GM18951 (cell line): ENCODE measurements at regions not wholly inside any gene's neighbourhood (a gene's known extent, or its start where the extent isn't known, plus 50 kb on each side); places are given as distances from the start of the nearest gene placed in this dataset.

Source experiments
- POLR2A ChIP-seq: IDR thresholded peaks from 4 replicates; pipeline ENCODE4 v1.6.1; 2011; ENCODE audit warnings: mild to moderate bottlenecking; ENCODE audit not compliant: insufficient read length, insufficient read depth; ENCODE audit errors: extremely low read depth
- in situ Hi-C: fragments of 300-500 bp; cut with MboI; formaldehyde crosslinking; loops from one replicate; pipeline ENCODE4 v1.12.0; 2022; ENCODE audit warnings: low sequenced_read_pairs, mixed read lengths, inconsistent platforms; ENCODE audit not compliant: unreplicated experiment

DNA sequence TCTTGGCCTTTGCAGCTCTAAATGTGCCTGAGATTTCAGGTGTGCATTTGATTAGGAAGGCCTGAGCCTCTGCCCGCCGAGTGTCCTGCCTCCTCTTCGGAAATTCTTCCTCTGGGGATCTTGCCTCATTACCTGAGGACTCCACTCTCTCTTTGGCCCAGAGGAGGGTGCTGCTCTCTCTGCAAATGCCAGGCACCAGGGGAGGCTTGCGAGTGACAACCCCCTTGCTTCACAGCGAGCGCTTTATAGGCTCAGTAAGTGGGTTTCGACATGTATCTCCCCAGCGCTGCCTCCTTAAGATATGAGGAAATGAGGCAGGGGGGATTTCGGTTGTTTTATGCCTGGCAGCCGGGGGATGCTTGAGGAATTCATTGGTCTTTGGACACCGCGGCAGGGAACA is 423.9 kb downstream of the GLRX3 start:
- no peak for TF ChIP-seq POLR2A
- in situ Hi-C loops = no loop called here

DNA sequence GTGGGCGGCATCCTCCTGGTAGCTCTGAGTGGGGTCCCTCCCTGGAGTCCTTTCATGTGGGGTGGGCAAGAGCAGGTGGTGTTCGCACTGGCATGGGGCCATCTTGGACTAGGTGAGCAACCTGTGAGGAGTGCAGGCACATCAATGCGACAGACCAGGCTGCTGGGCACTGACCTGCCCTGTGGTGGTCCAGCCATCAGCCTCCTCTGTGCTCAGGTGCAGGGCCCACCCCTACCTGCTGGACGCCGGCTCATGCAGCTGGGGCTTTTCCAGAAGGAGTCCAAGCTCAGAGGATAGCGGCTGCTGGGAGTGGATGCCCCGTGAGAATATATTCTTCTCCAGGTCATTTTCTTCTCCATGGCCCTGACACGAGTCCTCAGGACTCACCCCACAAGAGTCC is 424.4 kb downstream of the GLRX3 start:
- in situ Hi-C loops = no loop called here
- TF ChIP-seq POLR2A = no peak

DNA sequence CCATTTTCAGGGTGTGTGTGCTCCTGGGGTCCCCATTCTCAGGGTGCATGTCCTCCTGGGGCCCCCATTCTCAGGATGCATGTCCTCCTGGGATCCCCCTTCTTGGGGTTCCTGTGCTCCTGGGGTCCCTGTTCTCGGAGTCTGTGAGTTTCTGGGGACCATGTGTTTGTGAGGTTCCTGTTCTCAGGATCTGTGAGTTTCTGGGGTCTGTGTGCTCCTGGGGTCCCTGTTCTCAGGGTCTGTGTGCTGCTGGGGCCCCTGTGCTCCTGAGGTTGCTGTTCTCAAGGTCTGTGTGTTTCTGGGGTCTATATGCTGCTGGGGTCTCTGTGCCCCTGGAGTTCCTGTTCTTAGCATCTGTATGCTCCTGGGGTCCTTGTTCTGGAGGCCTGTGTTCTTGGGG is 425.5 kb downstream of the GLRX3 start:
- in situ Hi-C loops = no loop called here
- TF ChIP-seq POLR2A = no peak

DNA sequence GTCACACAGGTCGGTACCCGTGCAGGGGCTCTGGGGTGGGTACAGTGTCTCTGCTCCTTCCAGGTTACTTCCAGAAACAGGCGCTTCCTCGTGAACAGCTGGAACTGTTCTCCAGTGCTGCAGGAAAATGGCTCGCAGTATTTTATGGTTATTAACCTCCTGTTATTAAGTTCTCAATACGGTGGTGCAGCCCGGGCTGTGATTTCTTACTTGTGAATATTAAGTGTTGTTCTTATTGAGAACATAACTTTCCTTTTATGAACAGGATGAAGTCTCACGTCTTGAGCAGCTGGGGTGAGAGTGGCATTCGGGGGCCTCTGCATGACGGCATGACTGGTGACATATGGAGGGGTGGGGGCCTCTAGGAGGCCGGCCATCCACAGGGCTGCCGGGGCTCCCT is 430.8 kb downstream of the GLRX3 start:
- TF ChIP-seq POLR2A = no peak
- in situ Hi-C loops = no loop called here

DNA sequence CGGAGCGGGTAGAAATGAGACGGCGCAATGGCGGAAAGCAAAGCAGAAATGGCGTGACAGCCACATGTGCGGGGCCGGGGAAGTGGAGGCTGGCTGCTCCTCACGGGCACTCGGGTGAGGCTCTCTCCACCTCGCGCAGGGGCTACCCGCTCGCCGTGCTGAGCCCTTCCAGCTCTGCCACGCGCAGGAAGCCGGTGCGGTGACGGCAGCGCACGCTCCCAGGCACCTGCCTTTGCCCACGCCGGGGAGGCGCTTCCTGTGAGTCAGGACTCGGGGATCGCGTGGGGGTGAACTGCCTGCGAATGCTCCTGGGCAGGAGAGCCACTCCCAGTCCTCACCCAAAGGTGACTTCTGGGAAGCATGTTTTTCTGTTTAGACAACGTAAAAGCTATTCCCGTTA is 431.2 kb downstream of the GLRX3 start:
- in situ Hi-C loops = no loop called here
- TF ChIP-seq POLR2A = no peak

DNA sequence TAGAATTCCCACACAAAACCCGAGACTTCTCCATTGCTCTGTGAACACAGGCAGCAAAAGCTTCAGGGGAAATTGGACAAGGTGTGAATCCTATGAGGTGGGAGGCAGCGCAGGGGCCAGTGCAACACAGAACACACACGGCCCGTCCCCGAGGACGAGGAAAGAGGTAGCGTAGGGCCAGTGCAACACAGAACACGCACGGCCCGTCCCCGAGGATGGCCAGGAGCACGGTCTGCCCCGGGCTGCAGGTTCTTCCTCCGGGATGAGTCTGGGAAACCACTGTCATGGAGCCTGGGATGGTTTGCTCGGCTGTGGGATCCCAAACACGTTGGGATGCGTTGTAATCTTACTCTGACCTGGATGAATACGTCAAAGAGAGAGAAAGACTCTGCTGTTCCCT is 432.1 kb downstream of the GLRX3 start:
- TF ChIP-seq POLR2A = no peak
- in situ Hi-C loops = no loop called here

DNA sequence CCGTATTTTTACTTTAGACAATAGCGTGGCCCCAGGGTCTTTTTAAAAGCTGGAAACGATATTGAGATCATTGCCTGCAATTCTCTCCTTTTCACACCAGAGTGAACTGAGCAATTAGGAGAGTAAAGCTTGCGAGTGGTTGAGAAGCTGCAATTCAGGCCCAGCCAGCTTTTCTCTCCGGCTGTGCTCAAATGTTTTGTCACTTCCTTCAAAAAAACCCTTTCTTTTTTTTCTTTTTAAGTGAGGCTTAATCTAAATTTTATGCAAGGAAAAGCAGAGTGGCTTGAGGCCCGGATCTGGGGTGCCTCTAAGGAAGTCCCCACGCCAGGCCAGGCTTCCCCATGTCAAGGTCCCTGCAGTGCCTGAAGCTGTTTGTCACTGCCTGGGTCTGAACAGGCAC is 433.9 kb downstream of the GLRX3 start:
- TF ChIP-seq POLR2A = no peak
- in situ Hi-C loops = no loop called here

- no peak for TF ChIP-seq POLR2A
- in situ Hi-C loops = no loop called here
Observed at GRCh38 chr10:130571674-130572073, 435.5 kb downstream of the GLRX3 start.

DNA sequence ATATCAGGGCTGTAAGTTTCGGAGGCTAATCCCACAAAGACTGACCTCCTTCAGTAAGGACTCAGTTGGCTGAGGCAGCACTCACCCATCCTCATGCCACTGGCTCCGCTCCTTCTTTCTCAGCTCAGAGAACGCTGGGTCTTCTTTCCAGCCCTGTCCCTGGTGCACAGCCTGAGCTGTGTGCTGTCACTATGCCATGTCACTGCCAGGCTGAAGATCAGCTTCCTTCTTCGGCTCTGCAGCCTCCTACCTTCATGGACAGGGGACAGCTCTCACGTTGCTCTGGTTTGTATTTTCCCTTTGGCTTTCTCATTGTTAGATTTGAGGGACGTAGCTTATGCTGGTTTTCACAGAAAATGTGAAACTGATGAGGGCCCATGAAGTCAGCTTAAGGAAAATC is 437.3 kb downstream of the GLRX3 start:
- no peak for TF ChIP-seq POLR2A
- in situ Hi-C loops = no loop called here

GRCh38 chr10:130575756-130576285 is 439.6 kb downstream of the GLRX3 start:
- no peak for TF ChIP-seq POLR2A
- in situ Hi-C loops = no loop called here

GRCh38 chr10:130576427-130576826 is 440.2 kb downstream of the GLRX3 start:
- in situ Hi-C loops = no loop called here
- TF ChIP-seq POLR2A = no peak

DNA sequence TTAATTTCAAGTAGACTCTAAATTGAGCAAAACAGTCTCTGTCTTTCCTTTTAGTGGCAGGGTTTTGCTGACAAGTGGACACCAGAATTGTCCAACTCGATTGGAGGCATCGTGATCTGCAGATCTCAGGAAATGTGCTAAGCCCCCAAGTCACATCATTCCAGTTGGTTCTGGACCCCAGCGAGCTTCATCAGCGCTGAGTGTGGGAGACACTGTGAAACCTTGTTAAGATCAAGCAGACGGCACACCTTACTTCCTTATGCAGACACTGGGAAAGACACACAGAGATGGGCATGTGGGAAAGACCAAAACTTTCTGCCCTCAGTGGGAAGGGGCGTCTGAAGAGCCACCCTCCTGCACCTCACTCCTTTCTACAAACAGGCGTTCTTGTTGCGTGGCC is 440.8 kb downstream of the GLRX3 start:
- TF ChIP-seq POLR2A = no peak
- in situ Hi-C loops = no loop called here

DNA sequence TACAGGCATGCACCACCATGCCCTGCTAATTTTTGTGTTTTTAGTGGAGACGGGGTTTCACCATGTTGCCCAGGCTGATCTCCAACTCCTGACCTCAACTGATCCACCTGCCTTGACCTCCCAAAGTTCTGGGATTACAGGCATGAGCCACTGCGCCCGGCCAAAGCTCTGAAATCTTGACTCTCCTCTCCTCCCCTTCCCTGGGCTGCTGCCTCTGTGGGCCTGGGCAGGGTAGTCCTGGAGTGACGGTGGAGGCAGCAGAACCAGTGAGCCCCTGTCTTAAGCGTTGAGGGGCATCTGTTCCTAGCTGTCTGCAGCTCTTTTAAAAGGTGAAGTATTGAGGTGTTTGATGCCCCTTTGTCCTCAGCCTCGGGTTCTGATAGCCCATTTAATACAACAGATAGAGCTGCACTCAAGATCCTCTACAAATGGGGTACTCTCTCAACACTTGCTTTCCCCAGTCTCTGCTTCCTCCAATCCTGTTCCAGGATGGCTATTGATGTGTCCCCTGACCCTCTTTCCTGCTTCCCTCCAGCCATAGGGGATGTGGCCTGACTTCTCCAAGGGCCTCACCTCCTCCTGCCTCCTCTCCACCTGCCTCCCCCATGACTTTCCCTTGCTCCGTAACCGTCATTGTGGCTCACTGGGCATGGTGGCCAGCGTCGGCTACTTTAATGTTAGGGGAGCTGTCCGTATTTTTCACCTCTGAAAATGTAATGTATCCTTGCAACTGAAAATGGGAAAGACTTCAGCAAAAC is 442.5 kb downstream of the GLRX3 start:
- in situ Hi-C loops = no loop called here
- no peak for TF ChIP-seq POLR2A

DNA sequence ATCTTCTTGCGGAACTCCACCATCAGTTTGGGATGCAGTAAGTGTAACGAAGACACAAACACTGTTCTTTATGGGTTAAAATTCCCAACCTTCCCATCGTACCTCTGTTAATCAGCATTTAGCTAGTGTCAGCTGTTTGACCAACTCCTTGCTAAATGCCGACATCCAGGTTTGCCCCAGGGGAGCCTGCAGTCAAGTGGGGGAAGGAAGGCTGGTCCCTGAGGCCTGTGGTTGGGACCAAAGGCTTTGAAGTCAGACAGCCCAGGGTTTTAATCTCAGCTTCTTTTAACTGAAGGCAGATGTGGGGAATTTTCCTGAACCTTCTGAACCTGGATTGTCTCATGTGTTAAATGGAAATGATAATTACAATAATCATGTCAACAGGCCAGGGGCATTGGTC is 443.7 kb downstream of the GLRX3 start:
- in situ Hi-C loops = no loop called here

More for the DNA sequence above, 443.7 kb downstream of the GLRX3 start:
- no peak for TF ChIP-seq POLR2A
